Stimulated activated CD4-positive, alpha-beta T cell treated with anti-CD3 and anti-CD28 coated beads, TNF-alpha, amount 100 ng/mL, for 48 hours (primary cell): ENCODE measurements at regions not wholly inside any gene's neighbourhood (a gene's known extent, or its start where the extent isn't known, plus 50 kb on each side); places are given as distances from the start of the nearest gene placed in this dataset.
"Not testable (repeated sequence)": the region's sequence is repeated elsewhere in the genome, so short reads cannot be mapped to it uniquely, and the experiment has no call there.

Source experiments
- DNase-seq, 3 donors: peaks; one replicate each; pipeline ENCODE4 v3.0.0-alpha.2; 2020; ENCODE audit warnings: low read depth in 3 of 3

- DNase-seq: no peak
Observed at GRCh38 chrX:4570151-4570550, 856.7 kb upstream of the PRKX start.

DNA sequence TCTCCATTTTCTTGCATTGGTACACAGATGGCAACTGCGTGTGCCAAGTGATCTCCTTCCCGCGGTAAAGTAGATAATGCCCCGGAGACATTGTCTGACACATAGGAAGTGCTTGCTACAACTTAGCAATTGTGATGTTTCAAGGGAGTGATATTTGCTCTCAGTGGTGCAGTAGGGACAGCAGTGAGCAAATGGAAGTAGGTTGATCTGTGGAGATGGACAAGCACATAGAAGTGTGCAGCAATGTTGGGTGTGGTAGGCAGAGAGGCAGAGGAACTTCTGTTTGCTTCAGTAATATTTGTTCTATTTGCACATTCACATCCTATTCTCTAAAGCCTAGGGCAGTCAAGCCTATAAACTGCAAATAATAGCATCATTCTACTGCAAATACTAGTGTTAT, 846.7 kb upstream of the PRKX start:
- no peak for DNase-seq

GRCh38 chrX:4550018-4550417, 836.6 kb upstream of the PRKX start:
- DNase-seq: no peak

- DNase-seq: peak in 2 of 3 donors; percentile 11 to 14
Observed at GRCh38 chrX:4547213-4547836, 833.9 kb upstream of the PRKX start.

GRCh38 chrX:4546178-4546577, 832.7 kb upstream of the PRKX start:
- DNase-seq: not testable (repeated sequence)

- DNase-seq: no peak
Observed at GRCh38 chrX:4528247-4528646, 814.8 kb upstream of the PRKX start.

- DNase-seq: no peak
Observed at GRCh38 chrX:4485912-4486311, 772.5 kb upstream of the PRKX start.

DNA sequence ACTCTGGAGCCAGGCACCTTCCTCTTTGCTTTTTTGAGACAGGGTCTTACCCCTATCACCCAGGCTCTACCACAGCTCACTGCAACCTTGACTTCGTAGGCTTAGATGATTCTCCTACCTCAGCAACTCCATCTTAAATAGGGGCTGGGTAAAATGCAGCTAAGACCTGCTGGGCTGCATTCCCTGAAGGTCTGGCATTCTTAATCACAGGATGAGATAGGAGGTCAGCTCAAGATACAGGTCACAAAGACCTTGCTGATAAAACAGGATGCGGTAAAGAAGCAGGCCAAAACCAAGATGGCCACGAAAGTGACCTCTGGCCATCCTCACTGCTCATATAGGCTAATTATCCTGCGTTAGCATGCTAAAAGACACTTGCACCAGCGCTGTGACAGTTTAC, 770.8 kb upstream of the PRKX start:
- no peak for DNase-seq

DNA sequence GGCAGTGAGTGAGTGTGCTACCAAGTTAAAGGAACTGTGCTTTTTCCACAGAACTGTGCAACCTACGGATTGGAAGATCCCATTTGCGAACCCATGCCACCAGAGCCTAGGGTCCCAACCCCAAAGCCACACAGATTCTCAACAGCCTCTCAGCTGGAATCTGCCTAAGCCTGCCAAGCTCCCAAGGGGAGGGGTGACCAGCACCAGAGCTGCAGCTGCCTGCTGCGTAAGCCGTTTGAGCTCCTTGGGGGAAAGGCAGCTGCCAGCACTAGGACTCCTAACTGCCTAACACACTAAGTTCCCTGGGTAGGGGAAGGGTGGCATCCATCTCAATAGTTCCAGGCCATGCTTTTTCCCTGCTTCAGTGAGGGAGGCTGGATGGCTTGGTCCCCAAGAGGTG, 738.1 kb upstream of the PRKX start:
- no peak for DNase-seq

GRCh38 chrX:4450177-4450576, 736.7 kb upstream of the PRKX start:
- no peak for DNase-seq

- DNase-seq: no peak
Observed at GRCh38 chrX:4435905-4436304, 722.5 kb upstream of the PRKX start.

- DNase-seq: no peak
Observed at GRCh38 chrX:4397471-4397870, 684.0 kb upstream of the PRKX start.

- DNase-seq: no peak
Observed at GRCh38 chrX:4382273-4382672, 668.8 kb upstream of the PRKX start.

DNA sequence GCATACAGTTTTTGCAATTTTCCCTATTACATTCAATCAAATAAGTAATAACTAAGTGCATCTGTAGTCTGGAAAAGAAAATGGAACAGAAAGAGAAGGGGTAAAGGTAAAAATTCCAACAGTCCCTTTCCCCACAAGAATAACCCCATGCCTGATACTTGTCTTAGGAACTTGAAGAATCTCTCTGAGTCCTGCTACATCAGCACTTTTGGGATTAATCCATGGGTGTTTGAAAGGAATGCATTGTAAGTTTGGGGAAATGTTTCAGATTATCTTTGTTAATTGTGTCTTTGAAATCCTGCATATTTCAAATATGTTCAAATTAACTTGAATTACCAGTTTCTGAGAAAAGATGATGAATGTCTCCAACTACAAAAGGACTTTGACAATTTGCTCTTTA, 667.3 kb upstream of the PRKX start:
- DNase-seq: no peak

- DNase-seq: no peak
Observed at GRCh38 chrX:4379071-4379470, 665.6 kb upstream of the PRKX start.

DNA sequence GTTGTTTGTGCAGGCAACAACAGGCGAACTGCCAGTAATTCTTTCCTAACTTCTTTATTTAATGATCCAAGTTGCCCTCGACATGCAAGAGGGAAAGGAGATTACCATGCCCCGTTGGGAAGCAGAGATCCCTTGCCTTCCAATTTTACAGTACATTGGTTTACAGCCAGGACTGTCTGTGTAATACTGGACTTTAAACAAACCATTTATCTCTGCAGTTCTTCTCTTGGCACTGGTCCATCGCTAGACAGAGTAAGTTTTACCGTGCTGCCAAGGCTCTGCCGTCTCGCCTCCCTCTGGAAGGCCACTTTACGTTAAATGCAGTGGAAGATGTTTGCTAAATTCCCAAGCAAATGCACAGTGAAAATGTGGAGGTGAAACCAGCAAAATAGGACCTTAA, 660.3 kb upstream of the PRKX start:
- no peak for DNase-seq

GRCh38 chrX:4358577-4358976, 645.1 kb upstream of the PRKX start:
- DNase-seq: no peak

DNA sequence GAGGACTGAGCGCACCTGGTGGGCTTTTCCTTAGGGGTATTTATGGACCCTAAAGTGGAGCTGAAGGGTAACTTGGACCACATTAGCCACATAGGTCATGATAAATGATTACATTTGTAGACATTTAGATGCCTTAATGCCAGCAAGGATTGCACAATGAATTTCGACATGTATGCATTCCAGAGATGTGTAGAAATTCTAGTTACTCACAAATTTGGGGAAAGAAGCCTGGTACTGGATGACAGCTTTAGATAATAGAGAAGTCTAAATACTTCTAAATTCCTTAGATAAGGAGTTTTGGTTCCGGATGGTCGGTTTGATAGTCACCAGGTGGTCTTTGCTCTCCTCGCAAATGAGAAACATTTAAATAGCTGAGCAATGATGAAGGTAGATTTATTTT, 609.5 kb upstream of the PRKX start:
- DNase-seq: no peak

DNA sequence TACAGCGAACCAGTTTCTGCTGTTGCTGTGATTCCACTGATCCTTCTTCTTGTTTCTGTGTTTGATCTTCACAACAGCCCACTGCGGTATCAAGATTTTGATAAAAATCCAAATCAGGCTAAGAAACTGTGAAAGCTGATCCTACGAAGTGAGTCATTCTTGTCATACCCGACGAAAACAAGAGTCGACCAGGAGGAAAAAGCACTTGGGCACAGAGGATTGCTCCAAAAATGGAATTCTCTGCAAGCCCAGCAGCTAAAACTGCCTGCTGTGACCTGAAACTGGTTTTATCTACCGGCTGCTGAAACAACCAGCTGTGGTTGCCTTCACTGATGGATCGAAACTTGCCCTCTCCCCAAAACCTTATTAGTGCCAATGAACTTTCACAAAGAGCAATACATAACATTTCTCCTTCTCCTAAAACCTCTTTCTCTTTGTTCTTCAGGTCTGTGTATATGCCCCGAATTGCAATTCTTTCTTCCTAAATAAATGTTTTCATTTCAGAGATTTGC, 607.0 kb upstream of the PRKX start:
- DNase-seq: no peak

DNA sequence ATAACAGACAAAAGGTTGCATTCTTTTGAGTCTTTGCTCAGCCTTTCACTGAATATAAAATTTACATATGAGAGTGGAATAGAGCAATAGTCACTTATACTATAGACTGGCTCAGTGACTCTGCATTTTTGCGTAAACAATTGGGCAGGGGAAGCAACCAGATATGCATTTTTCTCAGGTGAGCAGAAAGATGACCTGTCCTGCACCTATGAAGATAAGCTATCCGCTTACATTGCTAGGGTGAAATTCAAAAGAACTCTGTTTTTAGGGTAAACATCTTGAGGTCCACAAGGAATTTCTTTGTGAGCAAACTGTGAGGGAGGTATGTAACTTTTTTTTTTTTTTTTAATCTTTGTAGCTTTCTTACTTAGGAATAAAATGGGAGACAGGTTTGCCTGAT, 602.4 kb upstream of the PRKX start:
- DNase-seq: no peak

DNA sequence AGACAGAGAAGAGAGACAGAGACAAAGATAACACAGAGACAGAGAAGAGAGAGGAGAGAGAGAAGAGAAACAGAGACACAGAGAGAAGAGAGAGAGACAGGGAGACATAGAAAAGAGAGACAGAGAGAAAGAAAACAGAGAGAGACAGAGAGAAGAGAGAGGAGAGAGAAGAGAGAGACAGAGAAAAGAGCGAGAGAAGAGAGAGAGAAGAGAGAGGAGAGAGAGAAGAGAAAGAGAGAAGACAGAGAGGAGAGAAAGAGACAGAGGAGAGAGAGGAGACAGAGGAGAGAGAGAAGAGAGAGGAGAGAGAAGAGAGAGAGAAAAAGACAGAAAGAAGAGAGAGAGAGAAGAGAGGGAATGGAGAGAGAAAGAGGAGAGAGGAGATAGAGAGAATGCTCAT, 601.1 kb upstream of the PRKX start:
- DNase-seq: no peak

GRCh38 chrX:4277122-4277521, 563.7 kb upstream of the PRKX start:
- no peak for DNase-seq

- DNase-seq: no peak
Observed at GRCh38 chrX:4268676-4269075, 555.2 kb upstream of the PRKX start.

DNA sequence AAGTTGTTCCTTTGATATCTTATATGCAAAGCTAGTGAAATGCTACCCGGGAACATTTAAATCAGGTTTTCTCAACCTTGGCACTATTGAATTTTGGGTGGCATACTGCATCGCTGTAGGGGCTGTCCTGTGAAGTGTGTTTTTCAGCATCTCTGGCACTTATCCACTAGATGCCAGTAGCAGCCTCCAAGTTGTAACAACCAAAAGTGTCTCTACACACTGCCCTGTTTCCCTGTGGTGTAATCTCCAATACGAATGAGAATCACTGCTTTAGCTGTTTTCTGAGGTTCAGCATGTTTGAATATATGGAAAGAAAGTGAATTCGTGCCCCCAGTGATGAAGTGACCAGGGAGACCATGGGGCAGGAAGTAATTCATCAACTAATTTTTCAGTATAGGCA, 551.6 kb upstream of the PRKX start:
- no peak for DNase-seq
